ENCODE measurements at regions not wholly inside any gene's neighbourhood (a gene's known extent, or its start where the extent isn't known, plus 50 kb on each side); places are given as distances from the start of the nearest gene placed in this dataset.
A peak's percentile ranks its signal among the peaks of the same experiment; 100 is the strongest.

- peak; percentile 59 for DNase-seq
These were observed 176.2 kb upstream of the LNX1 start for GRCh38 chr4:53767482-53767881.

GRCh38 chr4:53764761-53765490 is 173.6 kb upstream of the LNX1 start:
- DNase-seq, result no peak

GRCh38 chr4:53763813-53764597 is 172.7 kb upstream of the LNX1 start:
- peak; percentile 82 for DNase-seq

- DNase-seq, result no peak
These were observed 164.4 kb upstream of the LNX1 start for GRCh38 chr4:53755656-53756055.

GRCh38 chr4:53752124-53752523 is 160.8 kb upstream of the LNX1 start:
- no peak for DNase-seq

- no peak for DNase-seq
These were observed 157.1 kb upstream of the LNX1 start for GRCh38 chr4:53748328-53748772.

GRCh38 chr4:53747401-53747800 is 156.1 kb upstream of the LNX1 start:
- DNase-seq, result no peak

GRCh38 chr4:53744446-53745160 is 153.3 kb upstream of the LNX1 start:
- no peak for DNase-seq

- DNase-seq, result peak; percentile 68
These were observed 143.5 kb upstream of the LNX1 start for GRCh38 chr4:53734584-53735353.

GRCh38 chr4:53734182-53734581 is 142.9 kb upstream of the LNX1 start:
- no peak for DNase-seq

GRCh38 chr4:53732661-53733060 is 141.4 kb upstream of the LNX1 start:
- DNase-seq, result no peak

- DNase-seq, result no peak
These were observed 138.9 kb upstream of the LNX1 start for GRCh38 chr4:53730031-53730805.

- DNase-seq, result no peak
These were observed 130.8 kb upstream of the LNX1 start for GRCh38 chr4:53722110-53722509.

GRCh38 chr4:53721263-53721662 is 130.0 kb upstream of the LNX1 start:
- DNase-seq, result peak; percentile 37

GRCh38 chr4:53720776-53721175 is 129.5 kb upstream of the LNX1 start:
- DNase-seq, result no peak

- no peak for DNase-seq
These were observed 125.8 kb upstream of the LNX1 start for GRCh38 chr4:53717064-53717549.

- DNase-seq, result no peak
These were observed 125.3 kb upstream of the LNX1 start for GRCh38 chr4:53716471-53717063.

GRCh38 chr4:53716011-53716410 is 124.7 kb upstream of the LNX1 start:
- peak; percentile 20 for DNase-seq

GRCh38 chr4:53714236-53715140 is 123.2 kb upstream of the LNX1 start:
- peak; percentile 58 for DNase-seq

GRCh38 chr4:53713767-53714166 is 122.5 kb upstream of the LNX1 start:
- no peak for DNase-seq

Measured in HCEC 1CT (cell line).